Calu3 (cell line): ENCODE measurements at regions not wholly inside any gene's neighbourhood (a gene's known extent, or its start where the extent isn't known, plus 50 kb on each side); places are given as distances from the start of the nearest gene placed in this dataset.

ENCODE experiments used
- BruUV-seq: library from RNA; stranded (reverse); fragments of 400-500 nt; replicated peaks from 2 replicates; lab custom pipeline; 2021; lab: Mats Ljungman, UMichigan
- CTCF ChIA-PET: fragments of 300-600 bp; sonication (Branson Sonifier 250); formaldehyde crosslinking; loops from one replicate; lab custom pipeline; 2022; ENCODE audit warnings: antibody characterized with exemption; lab: Charles Lee
- DNase-seq: peaks from one replicate; pipeline ENCODE4 v3.0.0; 2022
- H3K27ac Mint-ChIP-seq: one replicate; pipeline ENCODE4 v1.8.0; 2022; ENCODE audit warnings: mixed read lengths; ENCODE audit not compliant: unreplicated experiment
- H3K27me3 Mint-ChIP-seq: one replicate; pipeline ENCODE4 v1.8.0; 2022; ENCODE audit warnings: mixed read lengths; ENCODE audit not compliant: unreplicated experiment
- H3K36me3 Mint-ChIP-seq: one replicate; pipeline ENCODE4 v1.8.0; 2022; ENCODE audit warnings: mild to moderate bottlenecking, moderate library complexity, mixed read lengths; ENCODE audit not compliant: insufficient read depth, unreplicated experiment
- H3K4me1 Mint-ChIP-seq: one replicate; pipeline ENCODE4 v1.8.0; 2022; ENCODE audit warnings: mild to moderate bottlenecking, low read depth, mixed read lengths; ENCODE audit not compliant: unreplicated experiment
- H3K4me3 Mint-ChIP-seq: one replicate; pipeline ENCODE4 v1.8.0; 2022; ENCODE audit warnings: mild to moderate bottlenecking, low read depth, moderate library complexity, mixed read lengths; ENCODE audit not compliant: unreplicated experiment
- H3K9me3 Mint-ChIP-seq: one replicate; pipeline ENCODE4 v1.8.0; 2022; ENCODE audit warnings: low read depth, mixed read lengths; ENCODE audit not compliant: unreplicated experiment
- CTCF ChIP-seq: fragments of 200-600 bp; IDR thresholded peaks from one replicate; pipeline ENCODE4 v1.8.0; 2022; ENCODE audit warnings: antibody characterized with exemption; ENCODE audit not compliant: unreplicated experiment
- intact Hi-C: fragments of 100-400 bp; cut with micrococcal nuclease; formaldehyde crosslinking; loops from one replicate; pipeline ENCODE4 v1.10.0; 2022; ENCODE audit not compliant: unreplicated experiment

GRCh38 chr6:122072014-122072647 is 327.3 kb upstream of the HSF2 start:
- Mint-ChIP-seq H3K27ac (no peak overlapping the region), H3K36me3 (no peaks in the 10 kb centered on the region), H3K9me3 (no peaks in the 10 kb centered on the region), H3K4me3 (no peak overlapping the region), H3K27me3 (no peaks in the 10 kb centered on the region), H3K4me1 (no peaks in the 10 kb centered on the region)
- CTCF ChIA-PET, result no interaction called here
- no peak for DNase-seq
- intact Hi-C loops, result no loop called here
- BruUV-seq, result no TSS peak
- TF ChIP-seq CTCF, result no peak

DNA sequence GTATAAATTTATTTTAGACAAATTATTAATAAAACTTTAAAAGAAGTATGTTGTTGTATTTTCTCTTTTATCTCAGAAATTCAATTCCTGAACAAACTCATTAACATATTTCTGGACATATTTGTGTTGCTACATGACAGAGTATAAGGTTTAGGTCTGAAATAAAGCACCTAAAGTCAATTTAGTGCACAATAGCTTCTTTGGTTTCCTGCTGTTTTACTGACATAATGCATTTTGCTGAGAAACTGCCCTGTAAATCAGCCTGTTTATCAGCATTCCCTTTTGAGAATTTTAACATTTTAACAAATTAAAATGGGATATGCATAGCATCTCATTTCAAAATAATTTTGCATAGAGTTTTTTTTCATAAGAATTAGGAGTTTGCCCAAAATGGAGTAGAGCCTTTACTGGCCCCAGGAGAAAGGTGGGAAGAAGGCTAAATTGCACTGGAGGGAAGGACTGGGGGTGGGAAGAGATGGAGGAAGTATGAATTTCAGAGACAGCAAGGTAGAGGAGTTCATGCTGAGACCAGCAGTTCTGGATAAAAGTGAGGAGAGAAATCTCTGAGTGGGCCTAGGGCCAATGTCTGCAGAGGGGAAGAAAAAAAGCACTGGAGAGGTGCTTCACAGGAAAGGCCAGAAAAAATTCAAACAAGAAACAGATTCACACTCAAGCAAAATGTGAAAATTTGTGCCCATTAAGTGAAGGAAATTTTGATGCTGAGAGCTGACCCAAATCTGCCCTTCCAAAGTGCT is 324.2 kb upstream of the HSF2 start:
- CTCF ChIA-PET, result no interaction called here
- intact Hi-C loops, result no loop called here
- Mint-ChIP-seq H3K4me3 (no peak overlapping the region), H3K9me3 (no peaks in the 10 kb centered on the region), H3K36me3 (no peaks in the 10 kb centered on the region), H3K4me1 (no peaks in the 10 kb centered on the region), H3K27me3 (no peaks in the 10 kb centered on the region), H3K27ac (no peak overlapping the region)
- no peak for TF ChIP-seq CTCF
- no TSS peak for BruUV-seq
- no peak for DNase-seq

- no peaks in the 10 kb centered on the region for H3K27me3 Mint-ChIP-seq
- no peak for DNase-seq
- H3K9me3 Mint-ChIP-seq, result no peaks in the 10 kb centered on the region
- no peak for TF ChIP-seq CTCF
- CTCF ChIA-PET, result no interaction called here
- H3K4me1 Mint-ChIP-seq, result no peaks in the 10 kb centered on the region
- no peak overlapping the region for H3K4me3 Mint-ChIP-seq
- intact Hi-C loops, result no loop called here
- H3K27ac Mint-ChIP-seq, result no peak overlapping the region
- no peaks in the 10 kb centered on the region for H3K36me3 Mint-ChIP-seq
- no TSS peak for BruUV-seq
These were observed 323.5 kb upstream of the HSF2 start for GRCh38 chr6:122075917-122076316.

GRCh38 chr6:122077603-122078002 is 321.8 kb upstream of the HSF2 start:
- Mint-ChIP-seq H3K27me3 (no peaks in the 10 kb centered on the region), H3K4me1 (peaks cover 9% of the 10 kb centered on the region), H3K9me3 (no peaks in the 10 kb centered on the region), H3K4me3 (no peak overlapping the region), H3K27ac (no peak overlapping the region), H3K36me3 (no peaks in the 10 kb centered on the region)
- intact Hi-C loops, result no loop called here
- CTCF ChIA-PET, result no interaction called here
- no peak for DNase-seq
- no TSS peak for BruUV-seq
- TF ChIP-seq CTCF, result no peak
